MM.1S (cell line): ENCODE measurements at regions not wholly inside any gene's neighbourhood (a gene's known extent, or its start where the extent isn't known, plus 50 kb on each side); places are given as distances from the start of the nearest gene placed in this dataset.

ENCODE experiments used
- DNase-seq: peaks from one replicate; pipeline ENCODE4 v3.0.0-alpha.2; 2015
- H2AFZ ChIP-seq: fragments of 300-600 bp; sonication (generic); 2 replicates; pipeline ENCODE4 v1.6.0; 2016; ENCODE audit warnings: antibody characterized with exemption, low read length
- H3F3A ChIP-seq: fragments of 300-600 bp; sonication (generic); 2 replicates; pipeline ENCODE4 v1.6.1; 2016; ENCODE audit warnings: mild to moderate bottlenecking, antibody characterized with exemption, low read length, moderate library complexity, mixed read lengths; ENCODE audit not compliant: insufficient read depth
- H3K27ac ChIP-seq: fragments of 300-600 bp; sonication (generic); 2 replicates; pipeline ENCODE4 v1.5.1; 2016; ENCODE audit warnings: mild to moderate bottlenecking, low read length
- H3K27me3 ChIP-seq: fragments of 300-600 bp; sonication (generic); replicated peaks from 2 replicates; pipeline ENCODE4 v1.6.0; 2016; ENCODE audit warnings: low read length; ENCODE audit not compliant: insufficient read depth
- H3K36me3 ChIP-seq: fragments of 300-600 bp; sonication (generic); replicated peaks from 2 replicates; pipeline ENCODE4 v1.6.1; 2016; ENCODE audit warnings: mild to moderate bottlenecking, low read length, mixed read lengths; ENCODE audit not compliant: insufficient read depth
- H3K4me1 ChIP-seq: fragments of 300-600 bp; sonication (generic); 2 replicates; pipeline ENCODE4 v1.6.1; 2016; ENCODE audit warnings: low read length, mixed read lengths
- H3K4me2 ChIP-seq: fragments of 300-600 bp; sonication (generic); 2 replicates; pipeline ENCODE4 v1.6.0; 2016; ENCODE audit warnings: low read depth, low read length
- H3K4me3 ChIP-seq: fragments of 300-600 bp; sonication (generic); 2 replicates; pipeline ENCODE4 v1.5.1; 2016; ENCODE audit warnings: low read length, mixed read lengths
- H3K79me2 ChIP-seq: fragments of 300-600 bp; sonication (generic); 2 replicates; pipeline ENCODE4 v1.6.1; 2016; ENCODE audit warnings: mixed run types, low read length, mixed read lengths
- H3K9ac ChIP-seq: fragments of 300-600 bp; sonication (generic); 2 replicates; pipeline ENCODE4 v1.6.1; 2016; ENCODE audit warnings: low read length, mixed read lengths
- H3K9me2 ChIP-seq: fragments of 300-600 bp; sonication (generic); replicated peaks from 2 replicates; pipeline ENCODE4 v1.6.1; 2016; ENCODE audit warnings: mild to moderate bottlenecking, low read length, mixed read lengths; ENCODE audit not compliant: insufficient read depth
- H3K9me3 ChIP-seq: fragments of 300-600 bp; sonication (generic); replicated peaks from 2 replicates; pipeline ENCODE4 v1.6.1; 2016; ENCODE audit warnings: mild to moderate bottlenecking, low read length, mixed read lengths; ENCODE audit not compliant: insufficient read depth
- H4K20me1 ChIP-seq: fragments of 300-600 bp; sonication (generic); 2 replicates; pipeline ENCODE4 v1.6.1; 2016; ENCODE audit warnings: mild to moderate bottlenecking, low read length, moderate library complexity, mixed read lengths; ENCODE audit not compliant: insufficient read depth
- CTCF ChIP-seq: fragments of 300-600 bp; sonication (generic); IDR thresholded peaks from 2 replicates; pipeline ENCODE4 v1.5.1; 2016; ENCODE audit warnings: antibody characterized with exemption, low read length, mixed read lengths
- EZH2 ChIP-seq: fragments of 300-600 bp; sonication (generic); optimal IDR thresholded peaks from 2 replicates; pipeline ENCODE3; 2017; ENCODE audit warnings: low read depth, mild to moderate bottlenecking, antibody characterized with exemption, low read length, mixed read lengths
- EZH2phosphoT487 ChIP-seq: fragments of 300-600 bp; sonication (generic); IDR thresholded peaks from 2 replicates; pipeline ENCODE4 v1.6.1; 2018; ENCODE audit warnings: antibody characterized with exemption, low read length

DNA sequence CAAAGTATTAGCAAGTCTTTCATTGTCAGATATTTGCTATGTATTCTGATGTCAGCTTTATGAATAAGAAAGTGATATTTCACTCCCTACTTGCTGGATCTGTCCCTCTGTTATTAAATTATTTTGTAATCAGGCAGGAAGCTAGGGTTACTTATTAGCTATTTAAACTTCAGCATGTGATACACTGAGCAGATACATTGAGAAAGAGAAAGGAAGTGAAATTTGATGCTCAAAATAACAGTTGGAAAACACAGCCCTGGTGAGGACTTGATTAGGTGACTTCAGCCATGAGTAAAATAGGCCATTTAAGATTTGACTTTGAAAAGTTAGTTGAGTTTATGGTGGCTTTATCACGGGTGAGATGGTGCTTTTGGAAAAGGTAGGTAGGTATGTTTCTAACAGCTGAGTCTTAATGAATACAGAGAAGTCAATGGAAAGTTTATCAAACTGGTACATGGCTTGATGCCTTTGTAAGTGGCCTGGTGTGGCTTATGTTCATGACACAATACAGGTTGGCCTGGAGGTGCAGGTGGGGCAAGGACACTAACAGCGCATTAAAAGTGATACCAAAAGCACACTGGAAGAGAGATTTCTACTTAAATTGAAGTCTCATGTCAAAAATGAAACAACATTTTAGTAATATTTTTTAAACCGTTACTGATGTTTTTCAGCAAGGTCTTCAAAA is 321.2 kb upstream of the SPOCK3 start:
- DNase-seq, result no peak
- Histone ChIP-seq H3K9ac (no peak overlapping the region), H3K9me3 (no peaks in the 10 kb centered on the region), H3F3A (no peaks in the 10 kb centered on the region), H3K9me2 (no peaks in the 10 kb centered on the region), H3K36me3 (no peaks in the 10 kb centered on the region), H3K4me1 (no peaks in the 10 kb centered on the region), H4K20me1 (no peaks in the 10 kb centered on the region), H3K4me2 (no peak overlapping the region), H3K79me2 (no peaks in the 10 kb centered on the region), H3K4me3 (no peak overlapping the region), H2AFZ (no peak overlapping the region), H3K27me3 (no peaks in the 10 kb centered on the region), H3K27ac (no peak overlapping the region)
- TF ChIP-seq EZH2 (no peak), EZH2phosphoT487 (no peak), CTCF (no peak)

GRCh38 chr4:167578906-167579305 is 344.6 kb upstream of the SPOCK3 start:
- Histone ChIP-seq H3K27ac (no peak overlapping the region), H3K27me3 (no peaks in the 10 kb centered on the region), H3K9me3 (no peaks in the 10 kb centered on the region), H3K4me3 (no peak overlapping the region), H3K79me2 (no peaks in the 10 kb centered on the region), H2AFZ (no peak overlapping the region), H3K36me3 (no peaks in the 10 kb centered on the region), H3F3A (no peaks in the 10 kb centered on the region), H4K20me1 (no peaks in the 10 kb centered on the region), H3K9ac (no peak overlapping the region), H3K4me2 (no peak overlapping the region), H3K9me2 (no peaks in the 10 kb centered on the region), H3K4me1 (no peaks in the 10 kb centered on the region)
- no peak for DNase-seq
- no peak for TF ChIP-seq EZH2
- no peak for TF ChIP-seq EZH2phosphoT487
- no peak for TF ChIP-seq CTCF

DNA sequence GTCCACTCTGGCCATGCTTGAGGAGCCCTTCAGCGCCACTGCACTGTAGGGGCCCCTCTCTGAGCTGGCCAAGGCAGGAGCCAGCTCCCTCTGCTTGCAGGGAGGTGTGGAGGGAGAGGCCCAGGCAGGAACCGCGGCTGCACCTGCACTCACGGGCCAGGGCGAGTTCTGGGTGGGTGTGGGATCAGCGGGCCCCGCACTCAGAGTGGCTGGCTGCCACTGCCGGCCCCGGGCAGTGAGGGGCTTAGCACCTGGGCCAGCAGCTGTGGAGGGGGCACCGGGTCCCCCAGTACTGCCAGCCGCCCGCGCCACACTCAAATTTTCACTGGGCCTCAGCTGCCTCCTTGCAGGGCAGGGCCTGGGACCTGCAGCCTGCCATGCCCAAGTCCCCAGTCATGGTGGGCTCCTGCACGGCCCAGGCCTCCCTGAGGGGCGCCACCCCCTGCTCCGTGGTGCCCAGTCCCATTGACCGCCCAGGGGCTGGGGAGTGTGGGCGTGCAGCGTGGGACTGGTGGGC is 347.2 kb upstream of the SPOCK3 start:
- H3K4me1 ChIP-seq, result no peaks in the 10 kb centered on the region
- no peaks in the 10 kb centered on the region for H3K36me3 ChIP-seq
- DNase-seq, result no peak
- no peaks in the 10 kb centered on the region for H3K27me3 ChIP-seq
- no peak for TF ChIP-seq CTCF
- TF ChIP-seq EZH2, result no peak
- TF ChIP-seq EZH2phosphoT487, result no peak
- H3F3A ChIP-seq, result no peaks in the 10 kb centered on the region
- H3K4me3 ChIP-seq, result no peak overlapping the region
- no peaks in the 10 kb centered on the region for H3K9me2 ChIP-seq
- H3K27ac ChIP-seq, result no peak overlapping the region
- no peaks in the 10 kb centered on the region for H3K9me3 ChIP-seq
- no peak overlapping the region for H3K4me2 ChIP-seq
- no peaks in the 10 kb centered on the region for H4K20me1 ChIP-seq
- H2AFZ ChIP-seq, result no peak overlapping the region
- H3K79me2 ChIP-seq, result no peaks in the 10 kb centered on the region
- H3K9ac ChIP-seq, result no peak overlapping the region
